ENCODE measurements at regions not wholly inside any gene's neighbourhood (a gene's known extent, or its start where the extent isn't known, plus 50 kb on each side); places are given as distances from the start of the nearest gene placed in this dataset.

DNA sequence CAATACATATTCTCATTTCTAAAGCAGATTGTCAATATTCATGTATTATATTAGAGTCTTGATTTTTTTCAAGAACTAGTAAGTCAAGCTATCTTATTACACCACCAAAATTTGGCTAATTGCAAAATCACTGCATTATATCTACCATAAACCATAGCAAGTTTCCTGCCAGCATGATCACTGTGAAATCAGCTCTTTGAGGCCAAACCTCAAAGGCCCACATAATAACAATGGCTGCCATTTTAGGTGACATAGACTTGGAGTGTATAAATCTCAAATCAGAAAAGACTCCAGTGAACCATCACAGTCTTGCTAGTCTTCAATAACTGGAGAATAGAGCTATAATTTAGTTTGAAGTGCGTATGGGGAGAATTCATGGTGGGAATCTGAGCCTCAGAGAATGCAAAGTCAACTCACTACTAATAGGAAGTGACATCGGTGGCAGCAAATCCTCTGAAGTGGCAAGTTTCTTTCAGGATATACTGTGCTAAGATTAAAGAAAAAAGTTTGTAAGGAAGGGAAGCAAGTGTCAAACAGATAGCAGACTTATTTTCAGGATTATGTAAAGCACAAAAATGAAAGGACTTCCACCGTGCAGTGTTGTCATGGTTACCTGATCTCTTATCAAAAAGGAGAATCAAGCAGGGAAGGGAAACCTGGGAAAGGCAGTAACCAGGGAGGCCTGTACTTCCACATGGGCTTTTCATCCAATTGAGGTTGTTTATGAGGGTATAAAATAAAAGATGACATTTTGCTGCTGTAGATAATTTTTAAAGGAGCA, 117.4 kb upstream of the FNDC3A start:
- no peak for DNase-seq (ENCODE audit: extremely low read depth, low read depth)
- no peak for TF ChIP-seq CTCF (IDR thresholded peaks at IDR 0.05; ENCODE audit: low read depth, low read length)

GRCh38 chr13:48859272-48860105, 116.2 kb upstream of the FNDC3A start:
- no peak for DNase-seq (ENCODE audit: extremely low read depth, low read depth)
- no peak for TF ChIP-seq CTCF (IDR thresholded peaks at IDR 0.05; ENCODE audit: low read depth, low read length)

DNA sequence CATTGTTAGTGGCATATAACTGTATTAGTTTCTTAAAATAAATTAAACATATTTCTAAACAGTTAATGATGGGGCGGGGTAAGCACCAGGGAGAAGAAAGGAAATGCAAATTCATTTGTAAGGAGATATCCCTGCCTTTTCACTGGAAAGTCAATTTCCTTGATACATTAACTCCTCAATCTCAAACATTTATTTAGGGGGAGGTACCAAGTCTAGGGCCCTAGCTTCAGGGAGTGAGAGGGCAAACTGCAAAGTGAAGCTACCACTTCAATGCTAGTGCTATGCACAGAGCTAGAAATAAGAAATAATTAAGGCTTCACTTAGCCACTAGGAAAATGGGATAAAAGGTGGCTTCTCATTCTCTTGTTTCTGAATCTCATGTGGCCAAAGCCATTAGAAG, 115.3 kb upstream of the FNDC3A start:
- no peak for DNase-seq (ENCODE audit: extremely low read depth, low read depth)
- TF ChIP-seq CTCF (IDR thresholded peaks at IDR 0.05; ENCODE audit: low read depth, low read length): no peak

- TF ChIP-seq CTCF (IDR thresholded peaks at IDR 0.05; ENCODE audit: low read depth, low read length): no peak
- no peak for DNase-seq (ENCODE audit: extremely low read depth, low read depth)
These were observed 113.1 kb upstream of the FNDC3A start for GRCh38 chr13:48862572-48862971.

DNA sequence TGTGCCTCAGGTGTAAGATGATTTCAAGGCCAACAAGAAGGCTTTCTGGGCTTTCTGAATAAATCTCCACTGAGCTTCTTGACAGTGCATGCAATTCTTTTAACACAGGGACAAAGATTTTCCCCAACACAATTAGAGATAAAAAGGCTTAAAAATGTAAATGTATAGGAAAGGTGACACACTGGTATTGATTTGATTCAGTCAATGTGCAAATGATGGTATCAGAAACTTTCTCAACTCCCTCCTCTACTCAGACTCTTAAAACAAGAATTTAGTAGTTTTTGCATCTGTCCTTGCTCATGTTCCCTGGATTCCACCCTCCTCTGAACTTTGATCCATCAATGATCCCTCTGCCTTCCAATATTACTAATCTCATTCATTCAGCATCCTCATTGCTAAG, 111.6 kb upstream of the FNDC3A start:
- DNase-seq (ENCODE audit: extremely low read depth, low read depth): no peak
- TF ChIP-seq CTCF (IDR thresholded peaks at IDR 0.05; ENCODE audit: low read depth, low read length): no peak

GRCh38 chr13:48866249-48866648, 109.5 kb upstream of the FNDC3A start:
- DNase-seq (ENCODE audit: extremely low read depth, low read depth): no peak

More at GRCh38 chr13:48866249-48866648, 109.5 kb upstream of the FNDC3A start:
- TF ChIP-seq CTCF (IDR thresholded peaks at IDR 0.05; ENCODE audit: low read depth, low read length): no peak

Measured in AG09319 (cell line).